K562 (cell line): ENCODE measurements at regions not wholly inside any gene's neighbourhood (a gene's known extent, or its start where the extent isn't known, plus 50 kb on each side); places are given as distances from the start of the nearest gene placed in this dataset.

Experiments
- DDX20 ChIP-seq: fragments of 450-650 bp; IDR thresholded peaks from 2 replicates; pipeline ENCODE4 v1.6.1; 2016; ENCODE audit warnings: missing genetic modification characterization, low read depth, mild to moderate bottlenecking, missing compliant biosample characterization, moderate library complexity
- FOXM1 ChIP-seq, 2 experiments: fragments of 450-650 bp in 1 of 2; sonication (generic) in 1 of 2; formaldehyde crosslinking in 1 of 2; IDR thresholded peaks; 2 replicates each; pipeline versions ENCODE4 v1.6.1 to v1.9.0; 2017 to 2022; ENCODE audit warnings: low read depth in 2 of 2, mild to moderate bottlenecking in 2 of 2, missing genetic modification reagents in 1 of 2, moderate library complexity in 1 of 2
- IRF1 ChIP-seq: sonication (generic); formaldehyde crosslinking; IDR thresholded peaks from 2 replicates; pipeline ENCODE4 v1.8.0; 2022; ENCODE audit warnings: missing genetic modification reagents, mild to moderate bottlenecking, borderline replicate concordance
- MEIS2 ChIP-seq: fragments of 450-650 bp; IDR thresholded peaks from 2 replicates; pipeline ENCODE4 v1.6.1; 2014; ENCODE audit warnings: mild to moderate bottlenecking; ENCODE audit not compliant: partially characterized antibody
- MYBL2 ChIP-seq, 2 experiments: fragments of 450-650 bp in 1 of 2; sonication (generic) in 1 of 2; formaldehyde crosslinking in 1 of 2; IDR thresholded peaks; 2 replicates each; pipeline versions ENCODE4 v1.6.1 to v1.8.1; 2017 to 2022; ENCODE audit warnings: borderline replicate concordance in 1 of 2, inconsistent platforms in 1 of 2, low read depth in 1 of 2, mild to moderate bottlenecking in 1 of 2, missing genetic modification reagents in 1 of 2, moderate library complexity in 1 of 2
- STAG1 ChIP-seq: sonication (generic); formaldehyde crosslinking; IDR thresholded peaks from 2 replicates; pipeline ENCODE4 v1.5.0; 2020; ENCODE audit warnings: missing genetic modification reagents, borderline replicate concordance

GRCh38 chr4:187478292-187479140 is 517.1 kb upstream of the ZFP42 start:
- TF ChIP-seq IRF1 (no peak), FOXM1 (IDR thresholded peaks at IDR 0.05; ENCODE audit: low read depth) (no peak), FOXM1 (CRISPR knock-in tag; IDR thresholded peaks at IDR 0.05; ENCODE audit: low read depth) (no peak), MYBL2 (IDR thresholded peaks at IDR 0.05; ENCODE audit: low read depth) (no peak), MYBL2 (CRISPR knock-in tag; IDR thresholded peaks at IDR 0.05; ENCODE audit: borderline replicate concordance) (no peak), MEIS2 (no peak), STAG1 (no peak), DDX20 (tag) (no peak)
